ENCODE measurements at regions not wholly inside any gene's neighbourhood (a gene's known extent, or its start where the extent isn't known, plus 50 kb on each side); places are given as distances from the start of the nearest gene placed in this dataset.

GRCh38 chr14:58733451-58734208 lies 95.9 kb downstream of the DACT1 start:
- TF ChIP-seq POLR2A (IDR thresholded peaks at IDR 0.05; ENCODE audit: low read depth, low read length) (no peak), TAF1 (IDR thresholded peaks at IDR 0.05; ENCODE audit: low read depth, low read length) (no peak), POLR2AphosphoS5 (IDR thresholded peaks at IDR 0.05; ENCODE audit: low read depth, low read length) (no peak), SPI1 (IDR thresholded peaks at IDR 0.05; ENCODE audit: low read depth, low read length) (no peak), PAX5 (IDR thresholded peaks at IDR 0.05; ENCODE audit: insufficient read depth, low read length, severe bottlenecking) (no peak)
